ENCODE measurements at regions not wholly inside any gene's neighbourhood (a gene's known extent, or its start where the extent isn't known, plus 50 kb on each side); places are given as distances from the start of the nearest gene placed in this dataset.

GRCh38 chr10:121054874-121055273 lies 203.7 kb downstream of the WDR11 start:
- DNase-seq (ENCODE audit: low read depth) = no peak
- no peak overlapping the region for H3K4me3 ChIP-seq (ENCODE audit: low read depth, low read length)
- no peak for TF ChIP-seq CTCF (IDR thresholded peaks at IDR 0.05; ENCODE audit: insufficient read depth, low read depth, low read length, missing control alignments)

- H3K4me3 ChIP-seq (ENCODE audit: low read depth, low read length) = no peak overlapping the region
- DNase-seq (ENCODE audit: low read depth) = no peak
- no peak for TF ChIP-seq CTCF (IDR thresholded peaks at IDR 0.05; ENCODE audit: insufficient read depth, low read depth, low read length, missing control alignments)
These were observed 206.1 kb downstream of the WDR11 start for GRCh38 chr10:121057269-121057668.

- H3K4me3 ChIP-seq (ENCODE audit: low read depth, low read length) = no peak overlapping the region
- DNase-seq (ENCODE audit: low read depth) = no peak
- no peak for TF ChIP-seq CTCF (IDR thresholded peaks at IDR 0.05; ENCODE audit: insufficient read depth, low read depth, low read length, missing control alignments)
These were observed 206.9 kb downstream of the WDR11 start for GRCh38 chr10:121058082-121058481.

GRCh38 chr10:121059351-121059750 lies 208.2 kb downstream of the WDR11 start:
- no peak for DNase-seq (ENCODE audit: low read depth)
- TF ChIP-seq CTCF (IDR thresholded peaks at IDR 0.05; ENCODE audit: insufficient read depth, low read depth, low read length, missing control alignments) = no peak
- no peak overlapping the region for H3K4me3 ChIP-seq (ENCODE audit: low read depth, low read length)

GRCh38 chr10:121062115-121062514 lies 211.0 kb downstream of the WDR11 start:
- DNase-seq (ENCODE audit: low read depth) = no peak
- H3K4me3 ChIP-seq (ENCODE audit: low read depth, low read length) = no peak overlapping the region
- TF ChIP-seq CTCF (IDR thresholded peaks at IDR 0.05; ENCODE audit: insufficient read depth, low read depth, low read length, missing control alignments) = no peak

- no peak for DNase-seq (ENCODE audit: low read depth)
- no peak for TF ChIP-seq CTCF (IDR thresholded peaks at IDR 0.05; ENCODE audit: insufficient read depth, low read depth, low read length, missing control alignments)
These were observed 212.6 kb downstream of the WDR11 start for GRCh38 chr10:121063744-121064143.

GRCh38 chr10:121064491-121064890 lies 213.3 kb downstream of the WDR11 start:
- no peak for DNase-seq (ENCODE audit: low read depth)
- TF ChIP-seq CTCF (IDR thresholded peaks at IDR 0.05; ENCODE audit: insufficient read depth, low read depth, low read length, missing control alignments) = no peak
- H3K4me3 ChIP-seq (ENCODE audit: low read depth, low read length) = no peak overlapping the region

More at GRCh38 chr10:121063744-121064143, 212.6 kb downstream of the WDR11 start:
- H3K4me3 ChIP-seq (ENCODE audit: low read depth, low read length) = no peak overlapping the region

All from GM12865 (cell line).